ENCODE measurements at regions not wholly inside any gene's neighbourhood (a gene's known extent, or its start where the extent isn't known, plus 50 kb on each side); places are given as distances from the start of the nearest gene placed in this dataset.
A peak's percentile ranks its signal among the peaks of the same experiment; 100 is the strongest.

- POLR2A ChIA-PET, result no interaction called here
- intact Hi-C loops (cut with micrococcal nuclease), result loop anchor here (5.0 kb wide), 2 partner anchors 58 to 732 kb away; partner anchors contain the start of gene CCNH
- Mint-ChIP-seq H3K4me1 (ENCODE audit: low read depth) (peaks cover 17% of the 10 kb centered on the region), H3K27me3 (peaks cover 36% of the 10 kb centered on the region), H3K27ac (no peak overlapping the region), H3K4me3 (peak overlapping the region; percentile 49), H3K9me3 (no peaks in the 10 kb centered on the region), H3K36me3 (peaks cover 2% of the 10 kb centered on the region)
- CTCF ChIA-PET, result no interaction called here
- no peak for DNase-seq
Measured at GRCh38 chr5:88144219-88145001, 124.2 kb downstream of the TMEM161B start.

- H3K27ac Mint-ChIP-seq, result no peak overlapping the region
- peak overlapping the region; percentile 49 for H3K4me3 Mint-ChIP-seq
- DNase-seq, result no peak
- H3K4me1 Mint-ChIP-seq (ENCODE audit: low read depth), result peaks cover 17% of the 10 kb centered on the region
- H3K36me3 Mint-ChIP-seq, result peaks cover 2% of the 10 kb centered on the region
- H3K9me3 Mint-ChIP-seq, result no peaks in the 10 kb centered on the region
- H3K27me3 Mint-ChIP-seq, result peaks cover 38% of the 10 kb centered on the region
- ChIA-PET CTCF (no interaction called here), POLR2A (no interaction called here)
- intact Hi-C loops (cut with micrococcal nuclease), result loop anchor here (2.0 to 5.0 kb wide), 3 partner anchors 59 to 731 kb away; partner anchors contain the start of gene CCNH
Measured at GRCh38 chr5:88143693-88144218, 124.9 kb downstream of the TMEM161B start.

GRCh38 chr5:88142886-88143692, 125.6 kb downstream of the TMEM161B start:
- H3K36me3 Mint-ChIP-seq, result peaks cover 2% of the 10 kb centered on the region
- no peak overlapping the region for H3K27ac Mint-ChIP-seq
- no peak for DNase-seq
- H3K4me1 Mint-ChIP-seq (ENCODE audit: low read depth), result peaks cover 17% of the 10 kb centered on the region
- H3K27me3 Mint-ChIP-seq, result peaks cover 36% of the 10 kb centered on the region
- ChIA-PET POLR2A (no interaction called here), CTCF (no interaction called here)
- H3K4me3 Mint-ChIP-seq, result no peak overlapping the region
- H3K9me3 Mint-ChIP-seq, result no peaks in the 10 kb centered on the region
- intact Hi-C loops (cut with micrococcal nuclease), result loop anchor here (2.0 to 5.0 kb wide), 3 partner anchors 59 to 731 kb away; partner anchors contain the start of gene CCNH

GRCh38 chr5:88142636-88142885, 126.1 kb downstream of the TMEM161B start:
- Mint-ChIP-seq H3K4me3 (no peak overlapping the region), H3K27ac (no peak overlapping the region), H3K4me1 (ENCODE audit: low read depth) (peaks cover 17% of the 10 kb centered on the region), H3K27me3 (peaks cover 35% of the 10 kb centered on the region), H3K9me3 (no peaks in the 10 kb centered on the region), H3K36me3 (peaks cover 2% of the 10 kb centered on the region)
- CTCF ChIA-PET, result no interaction called here
- no peak for DNase-seq
- POLR2A ChIA-PET, result no interaction called here
- intact Hi-C loops (cut with micrococcal nuclease), result loop anchor here (2.0 to 5.0 kb wide), 3 partner anchors 60 to 730 kb away; partner anchors contain the start of gene CCNH

GRCh38 chr5:88140856-88141752, 127.5 kb downstream of the TMEM161B start:
- DNase-seq, result peak; percentile 94
- Mint-ChIP-seq H3K4me1 (ENCODE audit: low read depth) (peaks cover 17% of the 10 kb centered on the region), H3K36me3 (peaks cover 2% of the 10 kb centered on the region), H3K27me3 (peaks cover 31% of the 10 kb centered on the region), H3K4me3 (no peak overlapping the region), H3K27ac (no peak overlapping the region), H3K9me3 (no peaks in the 10 kb centered on the region)
- intact Hi-C loops (cut with micrococcal nuclease), result loop anchor here (1.0 to 5.0 kb wide), 9 partner anchors 61 to 729 kb away; partner anchors contain the start of genes CCNH and TMEM161B
- ChIA-PET POLR2A (no interaction called here), CTCF (interaction anchor here (0.8 to 1.5 kb wide), 3 partner anchors 63 to 550 kb away, joined by 3 to 5 read pairs (median 5); no protein-coding TSS in a partner anchor)

- H3K27ac Mint-ChIP-seq, result no peak overlapping the region
- ChIA-PET POLR2A (no interaction called here), CTCF (interaction anchor here (0.8 to 1.5 kb wide), 3 partner anchors 64 to 551 kb away, joined by 3 to 5 read pairs (median 5); no protein-coding TSS in a partner anchor)
- no peak overlapping the region for H3K4me3 Mint-ChIP-seq
- DNase-seq, result no peak
- H3K36me3 Mint-ChIP-seq, result peaks cover 2% of the 10 kb centered on the region
- H3K27me3 Mint-ChIP-seq, result peaks cover 26% of the 10 kb centered on the region
- peaks cover 12% of the 10 kb centered on the region for H3K4me1 Mint-ChIP-seq (ENCODE audit: low read depth)
- H3K9me3 Mint-ChIP-seq, result no peaks in the 10 kb centered on the region
- intact Hi-C loops (cut with micrococcal nuclease), result loop anchor here (2.0 to 5.0 kb wide), 6 partner anchors 62 to 728 kb away; partner anchors contain the start of gene CCNH
Measured at GRCh38 chr5:88140396-88140855, 128.2 kb downstream of the TMEM161B start.

- POLR2A ChIA-PET, result no interaction called here
- no peak for DNase-seq
- Mint-ChIP-seq H3K4me3 (no peak overlapping the region), H3K36me3 (no peaks in the 10 kb centered on the region), H3K27me3 (peaks cover 16% of the 10 kb centered on the region), H3K27ac (no peak overlapping the region), H3K4me1 (ENCODE audit: low read depth) (no peaks in the 10 kb centered on the region), H3K9me3 (no peaks in the 10 kb centered on the region)
- CTCF ChIA-PET, result no interaction called here
- intact Hi-C loops (cut with micrococcal nuclease), result no loop called here
Measured at GRCh38 chr5:88130211-88130815, 138.3 kb downstream of the TMEM161B start.

- intact Hi-C loops (cut with micrococcal nuclease), result no loop called here
- Mint-ChIP-seq H3K36me3 (no peaks in the 10 kb centered on the region), H3K4me1 (ENCODE audit: low read depth) (no peaks in the 10 kb centered on the region), H3K4me3 (no peak overlapping the region), H3K27me3 (peaks cover 16% of the 10 kb centered on the region), H3K9me3 (peaks cover 7% of the 10 kb centered on the region), H3K27ac (no peak overlapping the region)
- DNase-seq, result no peak
- ChIA-PET CTCF (no interaction called here), POLR2A (no interaction called here)
Measured at GRCh38 chr5:88128813-88129212, 139.8 kb downstream of the TMEM161B start.

- intact Hi-C loops (cut with micrococcal nuclease), result no loop called here
- DNase-seq, result no peak
- POLR2A ChIA-PET, result no interaction called here
- no peaks in the 10 kb centered on the region for H3K4me1 Mint-ChIP-seq (ENCODE audit: low read depth)
- H3K4me3 Mint-ChIP-seq, result no peak overlapping the region
- H3K27ac Mint-ChIP-seq, result no peak overlapping the region
- CTCF ChIA-PET, result no interaction called here
- H3K27me3 Mint-ChIP-seq, result peaks cover 14% of the 10 kb centered on the region
- H3K9me3 Mint-ChIP-seq, result peaks cover under 1% of the 10 kb centered on the region
- H3K36me3 Mint-ChIP-seq, result no peaks in the 10 kb centered on the region
Measured at GRCh38 chr5:88119535-88120125, 149.0 kb downstream of the TMEM161B start.

GRCh38 chr5:88118179-88118578, 150.5 kb downstream of the TMEM161B start:
- Mint-ChIP-seq H3K36me3 (no peaks in the 10 kb centered on the region), H3K27ac (no peak overlapping the region)

GRCh38 chr5:88117546-88117945, 151.1 kb downstream of the TMEM161B start:
- ChIA-PET CTCF (no interaction called here), POLR2A (no interaction called here)
- H3K36me3 Mint-ChIP-seq, result no peaks in the 10 kb centered on the region
- peaks cover 14% of the 10 kb centered on the region for H3K27me3 Mint-ChIP-seq
- intact Hi-C loops (cut with micrococcal nuclease), result no loop called here
- no peak for DNase-seq
- no peak overlapping the region for H3K4me3 Mint-ChIP-seq
- no peak overlapping the region for H3K27ac Mint-ChIP-seq
- H3K4me1 Mint-ChIP-seq (ENCODE audit: low read depth), result no peaks in the 10 kb centered on the region
- H3K9me3 Mint-ChIP-seq, result no peaks in the 10 kb centered on the region

More at GRCh38 chr5:88118179-88118578, 150.5 kb downstream of the TMEM161B start:
- DNase-seq, result no peak
- Mint-ChIP-seq H3K27me3 (peaks cover 14% of the 10 kb centered on the region), H3K4me3 (no peak overlapping the region), H3K9me3 (no peaks in the 10 kb centered on the region), H3K4me1 (ENCODE audit: low read depth) (no peaks in the 10 kb centered on the region)
- intact Hi-C loops (cut with micrococcal nuclease), result no loop called here
- ChIA-PET POLR2A (no interaction called here), CTCF (no interaction called here)

All from activated CD4-positive, alpha-beta memory T cell treated with anti-CD3 and anti-CD28 coated beads for 36 hours (primary cell).